ENCODE measurements at regions not wholly inside any gene's neighbourhood (a gene's known extent, or its start where the extent isn't known, plus 50 kb on each side); places are given as distances from the start of the nearest gene placed in this dataset.

- Histone ChIP-seq H3K9me3 (replicated peaks; ENCODE audit: control insufficient read depth, insufficient read depth, low read depth, low read length) (no peaks in the 10 kb centered on the region), H3K27me3 (ENCODE audit: control insufficient read depth in 2 of 2, insufficient read depth in 2 of 2, low read length in 2 of 2) (no peaks in the 10 kb centered on the region), H3K4me2 (ENCODE audit: insufficient read depth, low read length) (no peak overlapping the region), H3K27ac (ENCODE audit: extremely low read depth, low read depth, low read length) (no peak overlapping the region), H3K4me3 (no peak overlapping the region), H3K4me1 (replicated peaks in 1 of 2; ENCODE audit: control insufficient read depth in 2 of 2, insufficient read depth in 2 of 2, low read length in 2 of 2) (no peaks in the 10 kb centered on the region), H3K36me3 (ENCODE audit: control insufficient read depth, insufficient read depth, low read length) (no peaks in the 10 kb centered on the region), H3K9me1 (ENCODE audit: control insufficient read depth, insufficient read depth, low read length) (no peaks in the 10 kb centered on the region), H4K20me1 (replicated peaks; ENCODE audit: control insufficient read depth, insufficient read depth, low read length) (no peaks in the 10 kb centered on the region), H3K79me2 (ENCODE audit: control insufficient read depth, insufficient read depth, low read length) (no peaks in the 10 kb centered on the region), H3K9ac (ENCODE audit: insufficient read depth in 1 of 2, low read depth in 2 of 2, low read length in 2 of 2) (no peak overlapping the region), H2AFZ (ENCODE audit: low read depth, low read length) (no peak overlapping the region)
- POLR2A ChIA-PET = no interaction called here
- BruUV-seq (replicated peaks) = no TSS peak
- DNase-seq (ENCODE audit: extremely low read depth in 1 of 4, low spot score in 3 of 4) = no peak
- in situ Hi-C loops (cut with MboI) = no loop called here
- no peak for FAIRE-seq
- intact Hi-C loops (cut with micrococcal nuclease) = no loop called here
- CTCF ChIA-PET (ENCODE audit: low intra/inter-chr PET ratio) = no interaction called here
- ATAC-seq = no peak
- 2% methylated on average over 8 of the region's 8 CpGs for WGBS (ENCODE audit: insufficient coverage, low coverage, missing lambda C conversion rate)
- TF ChIP-seq XRCC3 (IDR thresholded peaks at IDR 0.05) (no peak), TOE1 (IDR thresholded peaks at IDR 0.05; ENCODE audit: borderline replicate concordance) (no peak), TOE1 (CRISPR knock-in tag; IDR thresholded peaks at IDR 0.05; ENCODE audit: borderline replicate concordance, low read depth) (no peak), DMBX1 (CRISPR knock-in tag; IDR thresholded peaks at IDR 0.05; ENCODE audit: borderline replicate concordance) (no peak), AFF4 (CRISPR knock-in tag; IDR thresholded peaks at IDR 0.05) (no peak), KHSRP (IDR thresholded peaks at IDR 0.05) (no peak), THAP12 (CRISPR knock-in tag; IDR thresholded peaks at IDR 0.05) (no peak), SMAD1 (IDR thresholded peaks at IDR 0.05; ENCODE audit: low read depth, low read length, partially characterized antibody) (no peak), ZNF232 (CRISPR knock-in tag; IDR thresholded peaks at IDR 0.05) (no peak), ZNF184 (CRISPR knock-in tag; IDR thresholded peaks at IDR 0.05) (no peak), ZBTB43 (CRISPR knock-in tag; IDR thresholded peaks at IDR 0.05) (no peak), ESRRA (IDR thresholded peaks at IDR 0.05; ENCODE audit: borderline replicate concordance, low read depth) (no peak)
- TF ChIP-seq, protein P1, sequence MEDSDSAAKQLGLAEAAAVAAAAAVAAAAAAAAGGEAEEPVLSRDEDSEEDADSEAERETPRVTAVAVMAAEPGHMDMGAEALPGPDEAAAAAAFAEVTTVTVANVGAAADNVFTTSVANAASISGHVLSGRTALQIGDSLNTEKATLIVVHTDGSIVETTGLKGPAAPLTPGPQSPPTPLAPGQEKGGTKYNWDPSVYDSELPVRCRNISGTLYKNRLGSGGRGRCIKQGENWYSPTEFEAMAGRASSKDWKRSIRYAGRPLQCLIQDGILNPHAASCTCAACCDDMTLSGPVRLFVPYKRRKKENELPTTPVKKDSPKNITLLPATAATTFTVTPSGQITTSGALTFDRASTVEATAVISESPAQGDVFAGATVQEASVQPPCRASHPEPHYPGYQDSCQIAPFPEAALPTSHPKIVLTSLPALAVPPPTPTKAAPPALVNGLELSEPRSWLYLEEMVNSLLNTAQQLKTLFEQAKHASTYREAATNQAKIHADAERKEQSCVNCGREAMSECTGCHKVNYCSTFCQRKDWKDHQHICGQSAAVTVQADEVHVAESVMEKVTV (CRISPR knock-in tag; IDR thresholded peaks at IDR 0.05) = no peak
Observed at GRCh38 chr5:159765760-159766517, 150.3 kb upstream of the ADRA1B start.
